ENCODE measurements at regions not wholly inside any gene's neighbourhood (a gene's known extent, or its start where the extent isn't known, plus 50 kb on each side); places are given as distances from the start of the nearest gene placed in this dataset.

GRCh38 chr12:127628645-127629044 lies 638.3 kb upstream of the TMEM132C start:
- no peak for TF ChIP-seq EZH2 (IDR thresholded peaks at IDR 0.05; ENCODE audit: low read depth)
- TF ChIP-seq, protein P1, sequence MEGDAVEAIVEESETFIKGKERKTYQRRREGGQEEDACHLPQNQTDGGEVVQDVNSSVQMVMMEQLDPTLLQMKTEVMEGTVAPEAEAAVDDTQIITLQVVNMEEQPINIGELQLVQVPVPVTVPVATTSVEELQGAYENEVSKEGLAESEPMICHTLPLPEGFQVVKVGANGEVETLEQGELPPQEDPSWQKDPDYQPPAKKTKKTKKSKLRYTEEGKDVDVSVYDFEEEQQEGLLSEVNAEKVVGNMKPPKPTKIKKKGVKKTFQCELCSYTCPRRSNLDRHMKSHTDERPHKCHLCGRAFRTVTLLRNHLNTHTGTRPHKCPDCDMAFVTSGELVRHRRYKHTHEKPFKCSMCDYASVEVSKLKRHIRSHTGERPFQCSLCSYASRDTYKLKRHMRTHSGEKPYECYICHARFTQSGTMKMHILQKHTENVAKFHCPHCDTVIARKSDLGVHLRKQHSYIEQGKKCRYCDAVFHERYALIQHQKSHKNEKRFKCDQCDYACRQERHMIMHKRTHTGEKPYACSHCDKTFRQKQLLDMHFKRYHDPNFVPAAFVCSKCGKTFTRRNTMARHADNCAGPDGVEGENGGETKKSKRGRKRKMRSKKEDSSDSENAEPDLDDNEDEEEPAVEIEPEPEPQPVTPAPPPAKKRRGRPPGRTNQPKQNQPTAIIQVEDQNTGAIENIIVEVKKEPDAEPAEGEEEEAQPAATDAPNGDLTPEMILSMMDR (conservative IDR thresholded peaks at IDR 0.05): no peak
- H3K4me3 ChIP-seq: no peak overlapping the region
- H3K79me2 ChIP-seq (ENCODE audit: low read depth): no peaks in the 10 kb centered on the region
- no peaks in the 10 kb centered on the region for H3F3A ChIP-seq (ENCODE audit: insufficient read depth, low read depth)
- H3K36me3 ChIP-seq (ENCODE audit: low read depth): no peaks in the 10 kb centered on the region
- CTCF ChIA-PET: no interaction called here
- H2AFZ ChIP-seq: no peak overlapping the region
- no peak overlapping the region for H3K4me2 ChIP-seq
- intact Hi-C loops (cut with micrococcal nuclease; ENCODE audit: unreplicated experiment): no loop called here
- BruUV-seq (replicated peaks): no TSS peak
- no peaks in the 10 kb centered on the region for H3K4me1 ChIP-seq (replicated peaks; ENCODE audit: insufficient read depth)
- no peak overlapping the region for H3K27ac ChIP-seq
- no peak for DNase-seq
- 0 out of 2 replicates have a peak, but pooled peaks cover 3% of the 10 kb centered on the region for H3K27me3 ChIP-seq (ENCODE audit: insufficient read depth, low read depth)
- no peaks in the 10 kb centered on the region for H3K9me3 ChIP-seq (ENCODE audit: insufficient read depth, low read depth)
- H4K20me1 ChIP-seq (ENCODE audit: insufficient read depth): no peaks in the 10 kb centered on the region
- POLR2A ChIA-PET (ENCODE audit: unreplicated experiment): no interaction called here
- no peaks in the 10 kb centered on the region for H3K9me2 ChIP-seq (ENCODE audit: insufficient read depth)

DNA sequence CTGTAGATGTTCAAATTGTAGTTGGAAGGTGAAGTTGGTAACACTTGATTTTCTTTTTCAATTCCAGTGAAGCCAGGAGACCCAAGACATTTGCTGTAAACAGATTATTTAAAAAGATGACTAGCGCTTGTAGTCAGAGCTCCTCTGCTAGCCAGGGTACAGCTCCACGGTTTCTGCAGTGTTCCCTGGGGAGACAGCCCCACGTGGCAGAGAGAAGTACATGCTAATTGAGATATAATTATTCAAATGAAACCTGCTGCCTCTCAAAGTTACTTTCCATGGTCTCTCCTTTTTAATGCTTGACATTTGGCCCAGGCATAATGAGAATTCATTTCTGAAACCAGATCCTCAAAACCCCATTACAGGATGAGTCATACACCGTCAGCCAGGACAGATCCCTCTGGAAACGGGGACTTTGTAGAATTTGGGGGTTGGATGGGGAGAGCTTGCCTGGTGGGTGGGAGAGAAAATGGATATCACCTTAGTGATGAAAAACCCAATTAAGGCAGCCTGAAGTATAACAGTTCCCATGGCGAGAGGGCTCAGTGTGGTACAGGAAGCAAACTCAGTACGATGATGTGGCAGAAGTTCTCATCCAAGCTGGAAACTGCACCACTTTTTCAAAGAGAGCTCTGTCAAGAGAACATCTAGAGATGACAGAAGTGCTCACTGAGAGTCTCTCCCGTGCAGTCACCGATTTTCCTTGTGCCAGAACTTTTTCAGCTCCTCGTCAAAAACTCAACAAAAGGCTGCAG lies 637.7 kb upstream of the TMEM132C start:
- DNase-seq: no peak
- Histone ChIP-seq H3K4me3 (no peak overlapping the region), H2AFZ (no peak overlapping the region), H4K20me1 (ENCODE audit: insufficient read depth) (no peaks in the 10 kb centered on the region), H3K27me3 (ENCODE audit: insufficient read depth, low read depth) (0 out of 2 replicates have a peak, but pooled peaks cover 3% of the 10 kb centered on the region), H3F3A (ENCODE audit: insufficient read depth, low read depth) (no peaks in the 10 kb centered on the region), H3K9me2 (ENCODE audit: insufficient read depth) (no peaks in the 10 kb centered on the region), H3K4me2 (no peak overlapping the region), H3K9me3 (ENCODE audit: insufficient read depth, low read depth) (no peaks in the 10 kb centered on the region), H3K79me2 (ENCODE audit: low read depth) (no peaks in the 10 kb centered on the region), H3K4me1 (replicated peaks; ENCODE audit: insufficient read depth) (no peaks in the 10 kb centered on the region), H3K36me3 (ENCODE audit: low read depth) (no peaks in the 10 kb centered on the region), H3K27ac (no peak overlapping the region)
- ChIA-PET POLR2A (ENCODE audit: unreplicated experiment) (no interaction called here), CTCF (no interaction called here)
- TF ChIP-seq, protein P1 (conservative IDR thresholded peaks at IDR 0.05): no peak
- TF ChIP-seq EZH2 (IDR thresholded peaks at IDR 0.05; ENCODE audit: low read depth): no peak
- intact Hi-C loops (cut with micrococcal nuclease; ENCODE audit: unreplicated experiment): no loop called here
- no TSS peak for BruUV-seq (replicated peaks)

DNA sequence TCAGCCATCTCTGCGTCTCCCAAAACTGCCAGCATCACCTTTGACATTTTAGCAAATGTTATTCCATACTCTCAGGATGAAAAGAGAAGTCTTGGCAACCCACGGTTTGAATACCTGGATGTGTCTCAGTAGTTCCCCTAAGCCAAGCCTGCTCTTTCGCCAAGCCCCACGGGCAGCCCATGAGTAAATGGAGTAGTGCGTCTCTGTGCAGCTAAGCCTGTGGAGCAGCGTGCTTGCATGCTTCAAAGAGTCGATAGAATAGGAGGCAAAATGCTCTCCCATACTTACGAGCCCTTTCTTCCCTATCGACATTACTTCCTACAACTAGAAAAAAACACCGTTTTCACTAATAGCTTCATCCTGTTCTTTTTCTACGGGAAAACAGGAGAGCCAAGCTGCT lies 634.5 kb upstream of the TMEM132C start:
- intact Hi-C loops (cut with micrococcal nuclease; ENCODE audit: unreplicated experiment): no loop called here
- peaks cover 3% of the 10 kb centered on the region; the same call in 1 of the 2 replicates for H3K27me3 ChIP-seq (ENCODE audit: insufficient read depth, low read depth)
- H4K20me1 ChIP-seq (ENCODE audit: insufficient read depth): no peaks in the 10 kb centered on the region
- ChIA-PET POLR2A (ENCODE audit: unreplicated experiment) (no interaction called here), CTCF (no interaction called here)
- no peak overlapping the region for H3K4me3 ChIP-seq
- H3K4me1 ChIP-seq (replicated peaks; ENCODE audit: insufficient read depth): no peaks in the 10 kb centered on the region
- no peak for DNase-seq
- H3K4me2 ChIP-seq: no peak overlapping the region
- H3K79me2 ChIP-seq (ENCODE audit: low read depth): no peaks in the 10 kb centered on the region
- no peak for TF ChIP-seq EZH2 (IDR thresholded peaks at IDR 0.05; ENCODE audit: low read depth)
- TF ChIP-seq, protein P1 (conservative IDR thresholded peaks at IDR 0.05): no peak
- H3K36me3 ChIP-seq (ENCODE audit: low read depth): no peaks in the 10 kb centered on the region
- no peak overlapping the region for H3K27ac ChIP-seq
- no TSS peak for BruUV-seq (replicated peaks)
- no peaks in the 10 kb centered on the region for H3F3A ChIP-seq (ENCODE audit: insufficient read depth, low read depth)
- H3K9me2 ChIP-seq (ENCODE audit: insufficient read depth): no peaks in the 10 kb centered on the region
- no peak overlapping the region for H2AFZ ChIP-seq
- H3K9me3 ChIP-seq (ENCODE audit: insufficient read depth, low read depth): no peaks in the 10 kb centered on the region
